Astrocyte (in vitro differentiated cells and primary cell): ENCODE measurements at regions not wholly inside any gene's neighbourhood (a gene's known extent, or its start where the extent isn't known, plus 50 kb on each side); places are given as distances from the start of the nearest gene placed in this dataset.

Experiments used
- DNase-seq: peaks from one replicate; pipeline ENCODE4 v3.0.0-alpha.2; 2010; ENCODE audit warnings: low read depth
- FAIRE-seq: peaks from 2 replicates; lab custom pipeline; 2011; peaks lifted over from hg19 to GRCh38; lab: Jason Lieb, UNC
- H2AFZ ChIP-seq: 2 replicates; pipeline ENCODE4 v1.6.0; 2012; ENCODE audit warnings: low read depth, low read length, inconsistent platforms
- H3K27ac ChIP-seq: 2 replicates; pipeline ENCODE4 v1.5.1; 2011; ENCODE audit warnings: low read depth, low read length, inconsistent platforms
- H3K27me3 ChIP-seq: 2 replicates; pipeline ENCODE4 v1.6.0; 2011; ENCODE audit warnings: low read length, inconsistent platforms; ENCODE audit not compliant: insufficient read depth
- H3K36me3 ChIP-seq: 2 replicates; pipeline ENCODE4 v1.5.1; 2011; ENCODE audit warnings: low read length, inconsistent platforms; ENCODE audit not compliant: insufficient read depth
- H3K4me1 ChIP-seq: 2 replicates; pipeline ENCODE4 v1.5.1; 2011; ENCODE audit warnings: low read length, inconsistent platforms; ENCODE audit not compliant: insufficient read depth
- H3K4me2 ChIP-seq: 2 replicates; pipeline ENCODE4 v1.6.0; 2012; ENCODE audit warnings: low read length, inconsistent platforms
- H3K4me3 ChIP-seq: 2 replicates; pipeline ENCODE4 v1.5.1; 2011; ENCODE audit warnings: low read depth, mild to moderate bottlenecking, low read length, inconsistent platforms; ENCODE audit not compliant: insufficient read depth
- H3K79me2 ChIP-seq: 2 replicates; pipeline ENCODE4 v1.6.0; 2012; ENCODE audit warnings: mild to moderate bottlenecking, low read length, inconsistent platforms; ENCODE audit not compliant: insufficient read depth
- H3K9ac ChIP-seq: 2 replicates; pipeline ENCODE4 v1.6.0; 2012; ENCODE audit warnings: mild to moderate bottlenecking, low read length, inconsistent platforms
- H3K9me3 ChIP-seq: 2 replicates; pipeline ENCODE4 v1.5.1; 2012; ENCODE audit warnings: low read depth, mild to moderate bottlenecking, low read length, inconsistent platforms; ENCODE audit not compliant: insufficient read depth
- H4K20me1 ChIP-seq: 2 replicates; pipeline ENCODE4 v1.6.0; 2012; ENCODE audit warnings: low read length, inconsistent platforms; ENCODE audit not compliant: insufficient read depth
- H3K27ac Mint-ChIP-seq: one replicate; pipeline ENCODE4 v1.8.0; 2021; ENCODE audit warnings: mild to moderate bottlenecking, mixed read lengths; ENCODE audit not compliant: unreplicated experiment
- H3K27me3 Mint-ChIP-seq: one replicate; pipeline ENCODE4 v1.8.0; 2021; ENCODE audit warnings: low read depth, mixed read lengths; ENCODE audit not compliant: unreplicated experiment
- H3K36me3 Mint-ChIP-seq: one replicate; pipeline ENCODE4 v1.8.0; 2021; ENCODE audit warnings: low read depth, mixed read lengths; ENCODE audit not compliant: unreplicated experiment
- H3K4me1 Mint-ChIP-seq: one replicate; pipeline ENCODE4 v1.8.0; 2021; ENCODE audit warnings: low read depth, mixed read lengths; ENCODE audit not compliant: unreplicated experiment
- H3K4me3 Mint-ChIP-seq: one replicate; pipeline ENCODE4 v1.8.0; 2021; ENCODE audit warnings: mild to moderate bottlenecking, moderate library complexity, mixed read lengths; ENCODE audit not compliant: unreplicated experiment
- H3K9me3 Mint-ChIP-seq: one replicate; pipeline ENCODE4 v1.8.0; 2021; ENCODE audit warnings: mild to moderate bottlenecking, mixed read lengths; ENCODE audit not compliant: unreplicated experiment
- CTCF ChIP-seq: IDR thresholded peaks from 2 replicates; pipeline ENCODE4 v1.5.1; 2011; ENCODE audit warnings: low read depth, mild to moderate bottlenecking, inconsistent platforms, low read length, moderate library complexity; ENCODE audit not compliant: insufficient read depth
- EZH2 ChIP-seq: IDR thresholded peaks from 2 replicates; pipeline ENCODE4 v1.6.1; 2012; ENCODE audit warnings: mild to moderate bottlenecking, low read length, inconsistent platforms; ENCODE audit not compliant: insufficient read depth

GRCh38 chr16:73190688-73191659 lies 143.0 kb upstream of the ZFHX3 start:
- TF ChIP-seq CTCF: no peak
- no peak for TF ChIP-seq EZH2
- no peaks in the 10 kb centered on the region for H3K36me3 ChIP-seq
- no peak overlapping the region for H2AFZ ChIP-seq
- H3K4me3 ChIP-seq: no peak overlapping the region
- FAIRE-seq: no peak
- H3K9me3 ChIP-seq: no peaks in the 10 kb centered on the region
- no peak overlapping the region for H3K9ac ChIP-seq
- H4K20me1 ChIP-seq: no peaks in the 10 kb centered on the region
- H3K4me1 ChIP-seq: peaks cover 7% of the 10 kb centered on the region
- Mint-ChIP-seq H3K4me1 (peaks cover 6% of the 10 kb centered on the region), H3K36me3 (no peaks in the 10 kb centered on the region), H3K27me3 (peaks cover 29% of the 10 kb centered on the region), H3K9me3 (no peaks in the 10 kb centered on the region), H3K4me3 (no peak overlapping the region), H3K27ac (no peak overlapping the region)
- no peak for DNase-seq
- H3K4me2 ChIP-seq: no peak overlapping the region
- H3K79me2 ChIP-seq: no peaks in the 10 kb centered on the region
- H3K27ac ChIP-seq: no peak overlapping the region
- H3K27me3 ChIP-seq: no peaks in the 10 kb centered on the region

- Histone ChIP-seq H4K20me1 (no peaks in the 10 kb centered on the region), H3K9me3 (no peaks in the 10 kb centered on the region), H3K4me3 (no peak overlapping the region), H3K79me2 (no peaks in the 10 kb centered on the region), H3K4me2 (no peak overlapping the region), H3K9ac (no peak overlapping the region), H2AFZ (no peak overlapping the region), H3K36me3 (no peaks in the 10 kb centered on the region), H3K27me3 (no peaks in the 10 kb centered on the region), H3K4me1 (peaks cover 7% of the 10 kb centered on the region), H3K27ac (no peak overlapping the region)
- no peaks in the 10 kb centered on the region for H3K9me3 Mint-ChIP-seq
- H3K4me1 Mint-ChIP-seq: peaks cover 6% of the 10 kb centered on the region
- TF ChIP-seq EZH2: no peak
- TF ChIP-seq CTCF: no peak
- H3K36me3 Mint-ChIP-seq: no peaks in the 10 kb centered on the region
- peaks cover 26% of the 10 kb centered on the region for H3K27me3 Mint-ChIP-seq
- FAIRE-seq (no peak), DNase-seq (no peak)
- no peak overlapping the region for H3K27ac Mint-ChIP-seq
- no peak overlapping the region for H3K4me3 Mint-ChIP-seq
These were observed 142.3 kb upstream of the ZFHX3 start for GRCh38 chr16:73190256-73190655.

- Mint-ChIP-seq H3K36me3 (no peaks in the 10 kb centered on the region), H3K27me3 (peaks cover 33% of the 10 kb centered on the region), H3K4me1 (peaks cover 6% of the 10 kb centered on the region), H3K27ac (no peak overlapping the region), H3K9me3 (no peaks in the 10 kb centered on the region), H3K4me3 (no peak overlapping the region)
- Histone ChIP-seq H3K27me3 (no peaks in the 10 kb centered on the region), H3K4me1 (peaks cover 7% of the 10 kb centered on the region), H2AFZ (no peak overlapping the region), H3K9ac (no peak overlapping the region), H3K27ac (no peak overlapping the region), H3K4me3 (no peak overlapping the region), H3K36me3 (no peaks in the 10 kb centered on the region), H3K9me3 (no peaks in the 10 kb centered on the region), H4K20me1 (no peaks in the 10 kb centered on the region), H3K4me2 (no peak overlapping the region), H3K79me2 (no peaks in the 10 kb centered on the region)
- DNase-seq (no peak), FAIRE-seq (no peak)
- no peak for TF ChIP-seq EZH2
- no peak for TF ChIP-seq CTCF
These were observed 141.2 kb upstream of the ZFHX3 start for GRCh38 chr16:73189136-73189535.
